SK-N-SH treated with all-trans-retinoic acid at 6 μM for 48 hours (cell line): ENCODE measurements at regions not wholly inside any gene's neighbourhood (a gene's known extent, or its start where the extent isn't known, plus 50 kb on each side); places are given as distances from the start of the nearest gene placed in this dataset.

Source experiments
- ATAC-seq: fragments of 200-7000 bp; cut with Tn5 transposase; 3 replicates; pipeline ENCODE4 v1.9.1; 2020; ENCODE audit warnings: mild to moderate bottlenecking, moderate library complexity
- ARNTL ChIP-seq: fragments of 450-650 bp; formaldehyde crosslinking; IDR thresholded peaks from 2 replicates; pipeline ENCODE4 v1.5.0; 2020; ENCODE audit warnings: low read depth, mild to moderate bottlenecking, moderate library complexity, borderline replicate concordance
- BACH2 ChIP-seq: fragments of 250-450 bp; sonication (Bioruptor Pico); IDR thresholded peaks from 2 replicates; pipeline ENCODE4 v1.9.0; 2021; ENCODE audit warnings: mild to moderate bottlenecking, borderline replicate concordance
- CSDC2 ChIP-seq: fragments of 250-450 bp; sonication (Bioruptor Pico); IDR thresholded peaks from 2 replicates; pipeline ENCODE4 v1.5.0; 2020; ENCODE audit warnings: mild to moderate bottlenecking, moderate library complexity
- ESRRG ChIP-seq: fragments of 250-450 bp; sonication (Bioruptor Pico); IDR thresholded peaks from 2 replicates; pipeline ENCODE4 v1.6.1; 2021; ENCODE audit warnings: mild to moderate bottlenecking
- ISL1 ChIP-seq: fragments of 250-450 bp; sonication (Bioruptor Pico); IDR thresholded peaks from 2 replicates; pipeline ENCODE4 v2.1.2; 2022; ENCODE audit warnings: mild to moderate bottlenecking, moderate library complexity
- OSR1 ChIP-seq: fragments of 250-450 bp; sonication (Bioruptor Pico); IDR thresholded peaks from 2 replicates; pipeline ENCODE4 v1.8.0; 2022; ENCODE audit warnings: moderate library complexity, mild to moderate bottlenecking, inconsistent platforms
- PPARA ChIP-seq: fragments of 250-450 bp; sonication (Bioruptor Pico); IDR thresholded peaks from 2 replicates; pipeline ENCODE4 v1.5.0; 2020; ENCODE audit warnings: mild to moderate bottlenecking, borderline replicate concordance
- SNAI2 ChIP-seq: fragments of 250-450 bp; sonication (Bioruptor Pico); IDR thresholded peaks from 2 replicates; pipeline ENCODE4 v1.5.0; 2020; ENCODE audit warnings: mild to moderate bottlenecking, moderate library complexity
- TCF4 ChIP-seq: fragments of 250-450 bp; sonication (Bioruptor Pico); IDR thresholded peaks from 2 replicates; pipeline ENCODE4 v1.8.0; 2021; ENCODE audit warnings: mild to moderate bottlenecking, moderate library complexity, borderline replicate concordance
- TOX ChIP-seq: fragments of 250-450 bp; sonication (Bioruptor Pico); IDR thresholded peaks from 2 replicates; pipeline ENCODE4 v1.8.0; 2021; ENCODE audit warnings: mild to moderate bottlenecking, moderate library complexity, borderline replicate concordance
- ZC3H10 ChIP-seq: fragments of 250-450 bp; sonication (Bioruptor Pico); IDR thresholded peaks from 2 replicates; pipeline ENCODE4 v1.5.1; 2021; ENCODE audit warnings: mild to moderate bottlenecking, moderate library complexity
- ZFP30 ChIP-seq: fragments of 450-650 bp; formaldehyde crosslinking; IDR thresholded peaks from 2 replicates; pipeline ENCODE4 v1.5.0; 2022; ENCODE audit warnings: mild to moderate bottlenecking, moderate library complexity
- ZNF565 ChIP-seq: fragments of 450-650 bp; formaldehyde crosslinking; conservative IDR thresholded peaks from 2 replicates; pipeline ENCODE4 v1.5.0; 2020; ENCODE audit warnings: low read depth, mild to moderate bottlenecking, moderate library complexity
- ZNF70 ChIP-seq: fragments of 450-650 bp; formaldehyde crosslinking; IDR thresholded peaks from 2 replicates; pipeline ENCODE4 v1.5.0; 2020; ENCODE audit warnings: mild to moderate bottlenecking, moderate library complexity
- ZNF8 ChIP-seq: fragments of 450-650 bp; formaldehyde crosslinking; IDR thresholded peaks from 2 replicates; pipeline ENCODE4 v1.5.0; 2020; ENCODE audit warnings: mild to moderate bottlenecking, moderate library complexity
- TF ChIP-seq, protein P1 (sequence below): fragments of 250-450 bp; sonication (Bioruptor Pico); IDR thresholded peaks from 2 replicates; pipeline ENCODE4 v1.8.0; 2020; ENCODE audit warnings: mild to moderate bottlenecking, moderate library complexity, borderline replicate concordance
- TF ChIP-seq, protein P2 (sequence below): fragments of 250-450 bp; sonication (Bioruptor Pico); IDR thresholded peaks from 2 replicates; pipeline ENCODE4 v1.5.1; 2020; ENCODE audit warnings: low read depth, mild to moderate bottlenecking, moderate library complexity
- TF ChIP-seq, protein P3 (sequence below): fragments of 250-450 bp; sonication (Bioruptor Pico); IDR thresholded peaks from 2 replicates; pipeline ENCODE4 v1.5.0; 2020; ENCODE audit warnings: mild to moderate bottlenecking, moderate library complexity

DNA sequence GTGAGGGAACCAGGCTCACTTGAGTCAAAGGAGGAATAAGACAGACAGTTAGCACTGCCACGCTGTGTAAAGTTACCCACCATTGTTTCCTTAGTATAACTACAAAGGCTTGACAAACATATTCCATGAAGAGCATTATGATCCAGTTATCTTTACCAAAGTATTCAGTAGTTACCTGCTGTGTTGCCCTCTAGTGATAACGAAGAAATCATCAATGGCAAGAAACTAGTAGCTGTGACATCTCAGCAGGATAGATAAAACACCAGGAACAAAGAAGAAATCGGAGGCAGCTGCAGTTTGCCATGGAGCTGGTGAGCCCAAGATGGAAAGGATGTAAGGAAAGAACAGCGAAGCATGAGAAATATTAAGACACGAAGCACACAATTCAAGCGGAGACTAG, 215.3 kb upstream of the FSHR start (continued):
- TF ChIP-seq, protein P1, sequence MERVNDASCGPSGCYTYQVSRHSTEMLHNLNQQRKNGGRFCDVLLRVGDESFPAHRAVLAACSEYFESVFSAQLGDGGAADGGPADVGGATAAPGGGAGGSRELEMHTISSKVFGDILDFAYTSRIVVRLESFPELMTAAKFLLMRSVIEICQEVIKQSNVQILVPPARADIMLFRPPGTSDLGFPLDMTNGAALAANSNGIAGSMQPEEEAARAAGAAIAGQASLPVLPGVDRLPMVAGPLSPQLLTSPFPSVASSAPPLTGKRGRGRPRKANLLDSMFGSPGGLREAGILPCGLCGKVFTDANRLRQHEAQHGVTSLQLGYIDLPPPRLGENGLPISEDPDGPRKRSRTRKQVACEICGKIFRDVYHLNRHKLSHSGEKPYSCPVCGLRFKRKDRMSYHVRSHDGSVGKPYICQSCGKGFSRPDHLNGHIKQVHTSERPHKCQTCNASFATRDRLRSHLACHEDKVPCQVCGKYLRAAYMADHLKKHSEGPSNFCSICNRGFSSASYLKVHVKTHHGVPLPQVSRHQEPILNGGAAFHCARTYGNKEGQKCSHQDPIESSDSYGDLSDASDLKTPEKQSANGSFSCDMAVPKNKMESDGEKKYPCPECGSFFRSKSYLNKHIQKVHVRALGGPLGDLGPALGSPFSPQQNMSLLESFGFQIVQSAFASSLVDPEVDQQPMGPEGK (CRISPR knock-in tag) = no peak
- no peak for TF ChIP-seq BACH2 (CRISPR knock-in tag)
- no peak for TF ChIP-seq ISL1 (CRISPR knock-in tag)
- TF ChIP-seq SNAI2 (CRISPR knock-in tag) = no peak
- TF ChIP-seq ZNF565 (CRISPR knock-in tag) = no peak

DNA sequence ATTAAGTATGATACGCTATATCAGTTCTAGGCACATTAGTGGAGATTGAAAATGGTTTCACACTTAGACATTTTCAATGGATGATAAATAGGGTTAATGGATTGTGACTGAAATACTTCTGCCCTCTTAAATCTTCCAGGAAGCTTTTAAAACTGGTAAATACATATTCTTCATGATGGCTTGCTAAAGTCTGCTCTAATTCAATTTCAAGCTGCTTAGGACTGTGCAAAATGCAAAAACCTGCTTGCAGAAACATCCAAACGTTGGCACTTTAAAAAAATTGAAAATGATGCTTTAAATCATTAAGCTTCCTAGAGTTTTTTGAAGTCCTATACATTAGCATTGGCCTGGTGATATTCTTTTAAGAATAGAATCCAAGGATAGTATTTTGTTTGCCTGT, 214.8 kb upstream of the FSHR start:
- TF ChIP-seq ESRRG (CRISPR knock-in tag) (no peak), ISL1 (CRISPR knock-in tag) (no peak), ZNF565 (CRISPR knock-in tag) (no peak), CSDC2 (CRISPR knock-in tag) (no peak), SNAI2 (CRISPR knock-in tag) (no peak), OSR1 (CRISPR knock-in tag) (no peak), ZFP30 (CRISPR knock-in tag) (no peak), ZNF8 (CRISPR knock-in tag) (no peak), TOX (no peak), ZNF70 (no peak)
- TF ChIP-seq, protein P2, sequence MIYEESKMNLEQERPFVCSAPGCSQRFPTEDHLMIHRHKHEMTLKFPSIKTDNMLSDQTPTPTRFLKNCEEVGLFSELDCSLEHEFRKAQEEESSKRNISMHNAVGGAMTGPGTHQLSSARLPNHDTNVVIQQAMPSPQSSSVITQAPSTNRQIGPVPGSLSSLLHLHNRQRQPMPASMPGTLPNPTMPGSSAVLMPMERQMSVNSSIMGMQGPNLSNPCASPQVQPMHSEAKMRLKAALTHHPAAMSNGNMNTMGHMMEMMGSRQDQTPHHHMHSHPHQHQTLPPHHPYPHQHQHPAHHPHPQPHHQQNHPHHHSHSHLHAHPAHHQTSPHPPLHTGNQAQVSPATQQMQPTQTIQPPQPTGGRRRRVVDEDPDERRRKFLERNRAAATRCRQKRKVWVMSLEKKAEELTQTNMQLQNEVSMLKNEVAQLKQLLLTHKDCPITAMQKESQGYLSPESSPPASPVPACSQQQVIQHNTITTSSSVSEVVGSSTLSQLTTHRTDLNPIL = no peak
- TF ChIP-seq, protein P3, sequence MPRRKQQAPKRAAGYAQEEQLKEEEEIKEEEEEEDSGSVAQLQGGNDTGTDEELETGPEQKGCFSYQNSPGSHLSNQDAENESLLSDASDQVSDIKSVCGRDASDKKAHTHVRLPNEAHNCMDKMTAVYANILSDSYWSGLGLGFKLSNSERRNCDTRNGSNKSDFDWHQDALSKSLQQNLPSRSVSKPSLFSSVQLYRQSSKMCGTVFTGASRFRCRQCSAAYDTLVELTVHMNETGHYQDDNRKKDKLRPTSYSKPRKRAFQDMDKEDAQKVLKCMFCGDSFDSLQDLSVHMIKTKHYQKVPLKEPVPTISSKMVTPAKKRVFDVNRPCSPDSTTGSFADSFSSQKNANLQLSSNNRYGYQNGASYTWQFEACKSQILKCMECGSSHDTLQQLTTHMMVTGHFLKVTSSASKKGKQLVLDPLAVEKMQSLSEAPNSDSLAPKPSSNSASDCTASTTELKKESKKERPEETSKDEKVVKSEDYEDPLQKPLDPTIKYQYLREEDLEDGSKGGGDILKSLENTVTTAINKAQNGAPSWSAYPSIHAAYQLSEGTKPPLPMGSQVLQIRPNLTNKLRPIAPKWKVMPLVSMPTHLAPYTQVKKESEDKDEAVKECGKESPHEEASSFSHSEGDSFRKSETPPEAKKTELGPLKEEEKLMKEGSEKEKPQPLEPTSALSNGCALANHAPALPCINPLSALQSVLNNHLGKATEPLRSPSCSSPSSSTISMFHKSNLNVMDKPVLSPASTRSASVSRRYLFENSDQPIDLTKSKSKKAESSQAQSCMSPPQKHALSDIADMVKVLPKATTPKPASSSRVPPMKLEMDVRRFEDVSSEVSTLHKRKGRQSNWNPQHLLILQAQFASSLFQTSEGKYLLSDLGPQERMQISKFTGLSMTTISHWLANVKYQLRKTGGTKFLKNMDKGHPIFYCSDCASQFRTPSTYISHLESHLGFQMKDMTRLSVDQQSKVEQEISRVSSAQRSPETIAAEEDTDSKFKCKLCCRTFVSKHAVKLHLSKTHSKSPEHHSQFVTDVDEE (CRISPR knock-in tag) = no peak
- ATAC-seq = no peak

DNA sequence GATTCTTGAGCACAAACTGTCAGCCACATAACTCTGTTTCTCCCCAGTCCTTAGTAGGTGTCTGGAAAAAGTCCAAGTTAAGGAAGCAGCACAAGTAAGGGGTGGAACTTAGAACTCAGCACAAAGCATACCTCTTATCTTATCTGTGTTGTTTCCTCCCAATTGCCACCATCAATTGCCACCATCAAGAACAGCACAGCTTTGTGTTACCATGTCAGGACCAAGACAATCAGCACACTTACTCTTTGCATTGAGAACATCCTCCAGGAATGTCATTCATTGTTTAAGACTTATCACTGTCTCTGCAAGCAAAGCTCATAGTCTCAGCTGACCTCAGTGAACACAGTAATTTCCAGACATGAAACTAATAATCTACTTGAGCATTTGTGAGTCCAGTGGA, 212.7 kb upstream of the FSHR start:
- TF ChIP-seq, protein P1 (CRISPR knock-in tag) = no peak
- TF ChIP-seq ARNTL (CRISPR knock-in tag) (no peak), SNAI2 (CRISPR knock-in tag) (no peak), ZFP30 (CRISPR knock-in tag) (no peak), OSR1 (CRISPR knock-in tag) (no peak), ZNF70 (no peak), ISL1 (CRISPR knock-in tag) (no peak), TOX (no peak)
- no peak for ATAC-seq

DNA sequence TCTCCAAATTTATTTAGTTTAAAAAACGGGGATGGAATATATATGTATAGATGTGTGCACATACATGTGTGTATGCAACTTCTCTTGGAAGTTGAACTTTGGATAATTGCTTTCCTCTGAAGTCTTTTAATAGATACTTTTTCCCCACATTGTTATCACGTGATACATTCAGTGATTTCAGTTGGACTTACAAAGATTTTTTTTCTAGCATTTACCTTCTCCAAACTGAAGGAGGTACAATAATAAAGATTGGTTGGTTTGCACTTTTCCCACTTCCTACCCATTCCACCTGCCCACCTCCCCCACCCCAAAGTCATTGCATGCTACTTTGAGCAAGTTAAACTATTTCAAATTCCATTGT, 206.1 kb upstream of the FSHR start:
- TF ChIP-seq ZFP30 (CRISPR knock-in tag) (no peak), TCF4 (no peak), ISL1 (CRISPR knock-in tag) (no peak), SNAI2 (CRISPR knock-in tag) (no peak), ZC3H10 (CRISPR knock-in tag) (no peak), PPARA (CRISPR knock-in tag) (no peak), CSDC2 (CRISPR knock-in tag) (no peak), TOX (no peak), OSR1 (CRISPR knock-in tag) (no peak), BACH2 (CRISPR knock-in tag) (no peak)
- TF ChIP-seq, protein P3 (CRISPR knock-in tag) = no peak
- ATAC-seq = no peak
